ENCODE measurements at regions not wholly inside any gene's neighbourhood (a gene's known extent, or its start where the extent isn't known, plus 50 kb on each side); places are given as distances from the start of the nearest gene placed in this dataset.
"Not testable (repeated sequence)": the region's sequence is repeated elsewhere in the genome, so short reads cannot be mapped to it uniquely, and the experiment has no call there.

DNA sequence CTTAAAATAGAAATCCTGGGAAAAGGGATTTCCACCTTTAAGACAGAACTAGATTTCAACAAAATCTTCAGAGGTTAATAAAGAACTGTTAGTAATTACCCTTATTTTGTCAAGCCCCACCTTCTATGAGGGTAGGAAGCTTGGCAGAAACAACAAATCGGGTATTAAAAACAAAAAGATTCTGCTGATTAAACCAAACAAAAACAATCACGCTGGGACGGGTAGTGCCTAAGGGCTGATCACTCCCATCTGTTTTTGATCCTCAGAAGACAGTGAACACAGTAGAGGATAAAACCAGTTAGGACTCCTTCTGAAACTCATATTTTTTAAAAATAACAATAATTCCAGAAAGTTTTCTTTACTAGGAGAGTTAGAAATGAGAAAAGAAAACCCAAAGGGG is 441.3 kb upstream of the API5 start:
- H3K4me1 ChIP-seq (ENCODE audit: low read length), result no peaks in the 10 kb centered on the region
- no peak overlapping the region for H2AFZ ChIP-seq (ENCODE audit: low read depth, low read length)
- no peak overlapping the region for H3K4me2 ChIP-seq (ENCODE audit: low read length)
- no peaks in the 10 kb centered on the region for H3K79me2 ChIP-seq (ENCODE audit: low read length)
- no peaks in the 10 kb centered on the region for H3K27me3 ChIP-seq (ENCODE audit: low read depth, low read length)
- H3K27ac ChIP-seq (ENCODE audit: low read length), result no peak overlapping the region
- H3K9ac ChIP-seq (ENCODE audit: low read length), result no peak overlapping the region
- H3K4me3 ChIP-seq (ENCODE audit: low read length), result no peak overlapping the region
- TF ChIP-seq, protein P1, sequence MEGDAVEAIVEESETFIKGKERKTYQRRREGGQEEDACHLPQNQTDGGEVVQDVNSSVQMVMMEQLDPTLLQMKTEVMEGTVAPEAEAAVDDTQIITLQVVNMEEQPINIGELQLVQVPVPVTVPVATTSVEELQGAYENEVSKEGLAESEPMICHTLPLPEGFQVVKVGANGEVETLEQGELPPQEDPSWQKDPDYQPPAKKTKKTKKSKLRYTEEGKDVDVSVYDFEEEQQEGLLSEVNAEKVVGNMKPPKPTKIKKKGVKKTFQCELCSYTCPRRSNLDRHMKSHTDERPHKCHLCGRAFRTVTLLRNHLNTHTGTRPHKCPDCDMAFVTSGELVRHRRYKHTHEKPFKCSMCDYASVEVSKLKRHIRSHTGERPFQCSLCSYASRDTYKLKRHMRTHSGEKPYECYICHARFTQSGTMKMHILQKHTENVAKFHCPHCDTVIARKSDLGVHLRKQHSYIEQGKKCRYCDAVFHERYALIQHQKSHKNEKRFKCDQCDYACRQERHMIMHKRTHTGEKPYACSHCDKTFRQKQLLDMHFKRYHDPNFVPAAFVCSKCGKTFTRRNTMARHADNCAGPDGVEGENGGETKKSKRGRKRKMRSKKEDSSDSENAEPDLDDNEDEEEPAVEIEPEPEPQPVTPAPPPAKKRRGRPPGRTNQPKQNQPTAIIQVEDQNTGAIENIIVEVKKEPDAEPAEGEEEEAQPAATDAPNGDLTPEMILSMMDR (IDR thresholded peaks at IDR 0.05; ENCODE audit: low read depth, low read length), result no peak
- no peak for TF ChIP-seq EZH2phosphoT487 (IDR thresholded peaks at IDR 0.05; ENCODE audit: low read depth)
- H3K36me3 ChIP-seq (replicated peaks; ENCODE audit: low read depth, low read length), result no peaks in the 10 kb centered on the region
- H4K20me1 ChIP-seq (ENCODE audit: insufficient read depth, low read length), result no peaks in the 10 kb centered on the region
- H3K9me3 ChIP-seq (ENCODE audit: insufficient read depth, low read length), result no peaks in the 10 kb centered on the region

DNA sequence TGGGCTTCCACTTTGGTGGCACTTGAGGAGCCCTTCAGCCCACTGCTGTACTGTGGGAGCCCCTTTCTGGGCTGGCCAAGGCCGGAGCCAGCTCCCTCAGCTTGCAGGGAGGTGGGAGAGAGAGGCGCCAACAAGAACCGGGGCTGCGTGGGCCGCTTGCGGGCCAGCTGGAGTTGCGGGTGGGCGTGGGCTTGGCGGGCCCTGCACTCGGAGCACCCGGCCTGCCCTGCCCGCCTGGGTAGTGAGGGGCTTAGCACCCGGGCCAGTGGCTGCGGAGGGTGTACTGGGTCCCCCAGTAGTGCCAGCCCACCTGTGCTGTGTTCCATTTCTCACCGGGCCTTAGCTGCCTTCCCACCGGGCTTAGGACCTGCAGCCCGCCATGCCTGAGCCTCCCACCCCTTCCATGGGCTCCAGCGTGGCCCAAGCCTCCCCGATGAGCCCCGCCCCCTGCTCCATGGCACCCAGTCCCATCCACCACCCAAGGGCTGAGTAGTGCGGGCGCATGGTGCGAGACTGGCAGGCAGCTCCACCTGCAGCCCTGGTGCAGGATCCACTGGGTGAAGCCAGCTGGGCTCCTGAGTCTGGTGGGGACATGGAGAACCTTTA is 437.9 kb upstream of the API5 start:
- H2AFZ ChIP-seq (ENCODE audit: low read depth, low read length); H3K27me3 ChIP-seq (ENCODE audit: low read depth, low read length); H3K9ac ChIP-seq (ENCODE audit: low read length); H3K4me3 ChIP-seq (ENCODE audit: low read length); H4K20me1 ChIP-seq (ENCODE audit: insufficient read depth, low read length); H3K9me3 ChIP-seq (ENCODE audit: insufficient read depth, low read length); H3K36me3 ChIP-seq (replicated peaks; ENCODE audit: low read depth, low read length); H3K79me2 ChIP-seq (ENCODE audit: low read length); H3K4me2 ChIP-seq (ENCODE audit: low read length); H3K27ac ChIP-seq (ENCODE audit: low read length); H3K4me1 ChIP-seq (ENCODE audit: low read length): not testable (repeated sequence)

DNA sequence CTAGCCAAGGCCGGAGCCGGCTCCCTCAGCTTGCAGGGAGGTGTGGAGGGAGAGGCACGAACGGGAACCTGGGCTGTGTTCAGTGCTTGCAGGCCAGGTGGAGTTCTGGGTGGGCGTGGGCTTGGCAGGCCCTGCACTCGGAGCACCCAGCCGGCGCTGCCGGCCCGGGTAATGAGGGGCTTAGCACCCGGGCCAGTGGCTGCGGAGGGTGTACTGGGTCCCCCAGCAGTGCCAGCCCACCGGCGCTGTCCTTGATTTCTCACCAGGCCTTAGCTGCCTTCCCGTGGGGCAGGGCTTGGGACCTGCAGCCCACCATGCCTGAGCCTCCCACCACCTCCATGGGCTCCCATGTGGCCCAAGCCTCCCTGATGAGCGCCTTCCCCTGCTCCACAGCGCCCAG is 430.5 kb upstream of the API5 start:
- H3K27me3 ChIP-seq (ENCODE audit: low read depth, low read length); H3K36me3 ChIP-seq (replicated peaks; ENCODE audit: low read depth, low read length); H3K79me2 ChIP-seq (ENCODE audit: low read length); H3K4me2 ChIP-seq (ENCODE audit: low read length); H3K27ac ChIP-seq (ENCODE audit: low read length); H3K9ac ChIP-seq (ENCODE audit: low read length); H3K4me3 ChIP-seq (ENCODE audit: low read length); H4K20me1 ChIP-seq (ENCODE audit: insufficient read depth, low read length); H2AFZ ChIP-seq (ENCODE audit: low read depth, low read length); H3K4me1 ChIP-seq (ENCODE audit: low read length); H3K9me3 ChIP-seq (ENCODE audit: insufficient read depth, low read length): not testable (repeated sequence)

DNA sequence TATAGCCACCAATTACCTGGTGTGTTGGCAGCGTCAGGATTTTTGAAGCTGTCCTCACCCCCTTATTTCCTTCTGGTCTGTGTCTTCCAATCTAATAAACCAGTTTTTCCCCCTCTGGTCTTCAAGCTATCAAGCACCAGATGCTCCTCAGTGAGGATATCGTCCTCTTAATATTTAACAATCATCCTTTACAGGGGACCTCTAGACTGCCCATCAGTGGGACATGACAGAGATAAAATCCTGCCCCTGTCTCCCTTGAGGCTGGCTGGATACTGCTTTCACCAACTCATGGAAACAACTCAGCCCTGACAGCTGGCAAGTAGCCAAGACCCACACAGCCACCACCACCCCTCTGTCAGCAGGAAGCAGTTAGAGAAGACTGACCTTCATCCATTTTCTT is 421.0 kb upstream of the API5 start:
- Histone ChIP-seq H3K79me2 (ENCODE audit: low read length) (no peaks in the 10 kb centered on the region), H3K9ac (ENCODE audit: low read length) (no peak overlapping the region), H3K4me1 (ENCODE audit: low read length) (no peaks in the 10 kb centered on the region), H3K27ac (ENCODE audit: low read length) (no peak overlapping the region), H3K36me3 (replicated peaks; ENCODE audit: low read depth, low read length) (no peaks in the 10 kb centered on the region), H3K4me3 (ENCODE audit: low read length) (no peak overlapping the region), H4K20me1 (ENCODE audit: insufficient read depth, low read length) (no peaks in the 10 kb centered on the region), H2AFZ (ENCODE audit: low read depth, low read length) (no peak overlapping the region), H3K27me3 (ENCODE audit: low read depth, low read length) (no peaks in the 10 kb centered on the region), H3K9me3 (ENCODE audit: insufficient read depth, low read length) (no peaks in the 10 kb centered on the region), H3K4me2 (ENCODE audit: low read length) (no peak overlapping the region)
- TF ChIP-seq EZH2phosphoT487 (IDR thresholded peaks at IDR 0.05; ENCODE audit: low read depth), result no peak
- TF ChIP-seq, protein P1 (IDR thresholded peaks at IDR 0.05; ENCODE audit: low read depth, low read length), result no peak

DNA sequence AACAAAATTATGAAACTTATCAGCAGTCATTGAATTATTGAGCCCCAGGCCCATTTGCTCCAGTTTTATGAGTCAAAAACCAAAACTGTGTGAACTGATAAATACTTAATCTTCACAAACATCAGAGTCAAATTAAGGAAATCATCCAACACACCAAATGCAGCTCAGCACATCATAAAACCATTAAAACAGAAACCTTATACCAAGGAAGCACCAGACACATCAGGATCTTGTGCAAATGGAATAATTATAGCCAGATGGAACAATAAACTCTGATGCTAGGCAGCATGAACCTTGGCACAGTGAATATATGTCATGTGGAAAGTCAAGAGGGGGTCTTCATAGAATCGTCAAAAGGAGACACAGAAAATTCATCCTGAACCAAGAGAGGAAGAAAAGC is 410.7 kb upstream of the API5 start:
- no peak for TF ChIP-seq EZH2phosphoT487 (IDR thresholded peaks at IDR 0.05; ENCODE audit: low read depth)
- TF ChIP-seq, protein P1 (IDR thresholded peaks at IDR 0.05; ENCODE audit: low read depth, low read length), result no peak
- Histone ChIP-seq H4K20me1 (ENCODE audit: insufficient read depth, low read length) (no peaks in the 10 kb centered on the region), H3K4me3 (ENCODE audit: low read length) (no peak overlapping the region), H3K4me1 (ENCODE audit: low read length) (no peaks in the 10 kb centered on the region), H3K4me2 (ENCODE audit: low read length) (no peak overlapping the region), H3K79me2 (ENCODE audit: low read length) (no peaks in the 10 kb centered on the region), H3K36me3 (replicated peaks; ENCODE audit: low read depth, low read length) (no peaks in the 10 kb centered on the region), H2AFZ (ENCODE audit: low read depth, low read length) (no peak overlapping the region), H3K27me3 (ENCODE audit: low read depth, low read length) (no peaks in the 10 kb centered on the region), H3K27ac (ENCODE audit: low read length) (no peak overlapping the region), H3K9me3 (ENCODE audit: insufficient read depth, low read length) (no peaks in the 10 kb centered on the region), H3K9ac (ENCODE audit: low read length) (no peak overlapping the region)

Data from OCI-LY3 (cell line).